ENCODE measurements at regions not wholly inside any gene's neighbourhood (a gene's known extent, or its start where the extent isn't known, plus 50 kb on each side); places are given as distances from the start of the nearest gene placed in this dataset.

DNA sequence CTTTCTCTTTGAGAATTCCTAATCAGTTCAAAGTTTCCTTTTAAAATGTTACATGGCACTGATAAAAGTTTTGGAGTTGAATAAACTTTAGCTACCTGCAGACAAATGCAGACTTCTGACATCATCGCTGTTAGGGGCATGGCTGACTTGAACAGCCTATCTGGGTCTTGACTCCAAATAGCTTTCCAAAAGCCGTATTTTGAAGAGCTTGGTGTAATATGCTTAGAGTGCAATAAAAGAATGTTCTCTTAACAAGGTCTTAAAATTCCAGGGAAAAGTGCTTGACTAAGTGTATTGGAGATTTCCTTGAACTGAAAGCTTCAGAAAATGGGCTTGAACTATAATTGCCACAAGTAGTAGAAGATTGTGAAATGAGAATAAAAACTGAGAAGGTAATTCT, 342.9 kb upstream of the DCC start:
- Histone ChIP-seq H3K79me2 (ENCODE audit: insufficient read depth, low read depth, low read length) (no peaks in the 10 kb centered on the region), H3K4me3 (ENCODE audit: low read depth, low read length, poor library complexity, severe bottlenecking) (no peak overlapping the region), H3K4me1 (ENCODE audit: insufficient read depth, low read length, poor library complexity, severe bottlenecking) (no peaks in the 10 kb centered on the region), H4K20me1 (ENCODE audit: insufficient read depth, low read length) (no peaks in the 10 kb centered on the region), H3K27ac (ENCODE audit: low read depth, low read length, poor library complexity, severe bottlenecking) (no peak overlapping the region), H3K36me3 (ENCODE audit: insufficient read depth, low read length) (no peaks in the 10 kb centered on the region), H2AFZ (ENCODE audit: low read length) (no peak overlapping the region), H3K9me3 (ENCODE audit: low read length) (no peaks in the 10 kb centered on the region), H3K9me2 (ENCODE audit: insufficient read depth, low read length) (no peaks in the 10 kb centered on the region), H3K4me2 (ENCODE audit: low read length) (no peak overlapping the region)
- DNase-seq (ENCODE audit: low spot score), result no peak
- ChIA-PET POLR2A (no interaction called here), CTCF (ENCODE audit: unreplicated experiment) (no interaction called here)
- intact Hi-C loops (cut with micrococcal nuclease; ENCODE audit: unreplicated experiment), result no loop called here
- TF ChIP-seq, protein P1, sequence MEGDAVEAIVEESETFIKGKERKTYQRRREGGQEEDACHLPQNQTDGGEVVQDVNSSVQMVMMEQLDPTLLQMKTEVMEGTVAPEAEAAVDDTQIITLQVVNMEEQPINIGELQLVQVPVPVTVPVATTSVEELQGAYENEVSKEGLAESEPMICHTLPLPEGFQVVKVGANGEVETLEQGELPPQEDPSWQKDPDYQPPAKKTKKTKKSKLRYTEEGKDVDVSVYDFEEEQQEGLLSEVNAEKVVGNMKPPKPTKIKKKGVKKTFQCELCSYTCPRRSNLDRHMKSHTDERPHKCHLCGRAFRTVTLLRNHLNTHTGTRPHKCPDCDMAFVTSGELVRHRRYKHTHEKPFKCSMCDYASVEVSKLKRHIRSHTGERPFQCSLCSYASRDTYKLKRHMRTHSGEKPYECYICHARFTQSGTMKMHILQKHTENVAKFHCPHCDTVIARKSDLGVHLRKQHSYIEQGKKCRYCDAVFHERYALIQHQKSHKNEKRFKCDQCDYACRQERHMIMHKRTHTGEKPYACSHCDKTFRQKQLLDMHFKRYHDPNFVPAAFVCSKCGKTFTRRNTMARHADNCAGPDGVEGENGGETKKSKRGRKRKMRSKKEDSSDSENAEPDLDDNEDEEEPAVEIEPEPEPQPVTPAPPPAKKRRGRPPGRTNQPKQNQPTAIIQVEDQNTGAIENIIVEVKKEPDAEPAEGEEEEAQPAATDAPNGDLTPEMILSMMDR (conservative IDR thresholded peaks at IDR 0.05; ENCODE audit: low read length), result no peak
- no peak for TF ChIP-seq EZH2phosphoT487 (IDR thresholded peaks at IDR 0.05; ENCODE audit: borderline replicate concordance, low read depth, low read length)
- BruUV-seq (replicated peaks), result no TSS peak

DNA sequence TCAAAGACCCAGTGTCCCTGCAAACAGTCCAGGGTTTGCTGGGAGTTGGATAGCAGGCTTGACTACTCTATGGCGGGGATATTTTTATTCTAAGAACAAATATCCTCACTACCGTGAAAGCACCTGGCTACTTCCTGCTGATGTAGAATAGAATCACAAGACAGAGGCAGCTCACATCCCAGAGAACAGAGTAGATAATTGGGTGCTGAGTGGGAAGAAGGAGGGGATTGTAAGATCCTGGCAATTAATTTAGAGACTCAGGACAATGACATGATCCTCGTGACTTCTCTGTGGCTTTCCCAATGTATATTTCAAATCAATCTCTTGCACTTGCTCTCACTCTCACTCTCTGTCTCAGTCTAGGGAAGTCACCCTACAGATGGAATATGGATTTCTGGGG, 341.9 kb upstream of the DCC start:
- no peaks in the 10 kb centered on the region for H3K9me2 ChIP-seq (ENCODE audit: insufficient read depth, low read length)
- no peaks in the 10 kb centered on the region for H3K79me2 ChIP-seq (ENCODE audit: insufficient read depth, low read depth, low read length)
- H3K4me3 ChIP-seq (ENCODE audit: low read depth, low read length, poor library complexity, severe bottlenecking), result no peak overlapping the region
- no TSS peak for BruUV-seq (replicated peaks)
- no peaks in the 10 kb centered on the region for H3K36me3 ChIP-seq (ENCODE audit: insufficient read depth, low read length)
- H3K9me3 ChIP-seq (ENCODE audit: low read length), result no peaks in the 10 kb centered on the region
- DNase-seq (ENCODE audit: low spot score), result no peak
- no peak for TF ChIP-seq EZH2phosphoT487 (IDR thresholded peaks at IDR 0.05; ENCODE audit: borderline replicate concordance, low read depth, low read length)
- TF ChIP-seq, protein P1 (conservative IDR thresholded peaks at IDR 0.05; ENCODE audit: low read length), result no peak
- H4K20me1 ChIP-seq (ENCODE audit: insufficient read depth, low read length), result no peaks in the 10 kb centered on the region
- ChIA-PET CTCF (ENCODE audit: unreplicated experiment) (no interaction called here), POLR2A (no interaction called here)
- no peak overlapping the region for H3K27ac ChIP-seq (ENCODE audit: low read depth, low read length, poor library complexity, severe bottlenecking)
- H2AFZ ChIP-seq (ENCODE audit: low read length), result no peak overlapping the region
- H3K4me2 ChIP-seq (ENCODE audit: low read length), result no peak overlapping the region
- intact Hi-C loops (cut with micrococcal nuclease; ENCODE audit: unreplicated experiment), result no loop called here
- H3K4me1 ChIP-seq (ENCODE audit: insufficient read depth, low read length, poor library complexity, severe bottlenecking), result no peaks in the 10 kb centered on the region

DNA sequence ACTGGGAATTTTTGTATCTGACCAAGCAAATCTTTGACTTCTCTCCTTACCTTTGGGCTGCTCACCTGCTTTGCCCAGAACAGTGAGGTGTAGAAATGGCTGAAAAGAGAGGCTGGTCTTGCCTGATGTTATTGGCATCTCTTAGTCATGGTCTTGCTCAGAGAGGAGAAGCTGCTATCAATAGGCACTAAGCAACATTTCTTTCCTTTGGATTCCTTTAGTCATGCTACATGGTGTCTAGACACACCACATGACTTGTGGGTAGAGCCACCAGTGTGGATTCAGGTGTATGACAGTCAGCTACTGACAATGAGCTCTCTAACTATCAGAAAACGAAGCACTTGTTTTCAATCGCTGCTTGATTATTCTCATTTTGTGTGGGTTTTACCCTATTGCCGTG, 341.3 kb upstream of the DCC start:
- TF ChIP-seq, protein P1 (conservative IDR thresholded peaks at IDR 0.05; ENCODE audit: low read length), result no peak
- no peak overlapping the region for H3K27ac ChIP-seq (ENCODE audit: low read depth, low read length, poor library complexity, severe bottlenecking)
- no peaks in the 10 kb centered on the region for H3K79me2 ChIP-seq (ENCODE audit: insufficient read depth, low read depth, low read length)
- H2AFZ ChIP-seq (ENCODE audit: low read length), result no peak overlapping the region
- no peak overlapping the region for H3K4me3 ChIP-seq (ENCODE audit: low read depth, low read length, poor library complexity, severe bottlenecking)
- no peaks in the 10 kb centered on the region for H4K20me1 ChIP-seq (ENCODE audit: insufficient read depth, low read length)
- H3K9me3 ChIP-seq (ENCODE audit: low read length), result no peaks in the 10 kb centered on the region
- no peaks in the 10 kb centered on the region for H3K36me3 ChIP-seq (ENCODE audit: insufficient read depth, low read length)
- DNase-seq (ENCODE audit: low spot score), result no peak
- intact Hi-C loops (cut with micrococcal nuclease; ENCODE audit: unreplicated experiment), result no loop called here
- POLR2A ChIA-PET, result interaction anchor here (0.7 kb wide), 1 partner anchor 38 kb away, joined by 3 read pairs; no protein-coding TSS in a partner anchor
- no TSS peak for BruUV-seq (replicated peaks)
- CTCF ChIA-PET (ENCODE audit: unreplicated experiment), result no interaction called here
- H3K4me2 ChIP-seq (ENCODE audit: low read length), result no peak overlapping the region
- no peaks in the 10 kb centered on the region for H3K4me1 ChIP-seq (ENCODE audit: insufficient read depth, low read length, poor library complexity, severe bottlenecking)
- H3K9me2 ChIP-seq (ENCODE audit: insufficient read depth, low read length), result no peaks in the 10 kb centered on the region

All from OCI-LY7 (cell line).